ENCODE measurements at regions not wholly inside any gene's neighbourhood (a gene's known extent, or its start where the extent isn't known, plus 50 kb on each side); places are given as distances from the start of the nearest gene placed in this dataset.

DNA sequence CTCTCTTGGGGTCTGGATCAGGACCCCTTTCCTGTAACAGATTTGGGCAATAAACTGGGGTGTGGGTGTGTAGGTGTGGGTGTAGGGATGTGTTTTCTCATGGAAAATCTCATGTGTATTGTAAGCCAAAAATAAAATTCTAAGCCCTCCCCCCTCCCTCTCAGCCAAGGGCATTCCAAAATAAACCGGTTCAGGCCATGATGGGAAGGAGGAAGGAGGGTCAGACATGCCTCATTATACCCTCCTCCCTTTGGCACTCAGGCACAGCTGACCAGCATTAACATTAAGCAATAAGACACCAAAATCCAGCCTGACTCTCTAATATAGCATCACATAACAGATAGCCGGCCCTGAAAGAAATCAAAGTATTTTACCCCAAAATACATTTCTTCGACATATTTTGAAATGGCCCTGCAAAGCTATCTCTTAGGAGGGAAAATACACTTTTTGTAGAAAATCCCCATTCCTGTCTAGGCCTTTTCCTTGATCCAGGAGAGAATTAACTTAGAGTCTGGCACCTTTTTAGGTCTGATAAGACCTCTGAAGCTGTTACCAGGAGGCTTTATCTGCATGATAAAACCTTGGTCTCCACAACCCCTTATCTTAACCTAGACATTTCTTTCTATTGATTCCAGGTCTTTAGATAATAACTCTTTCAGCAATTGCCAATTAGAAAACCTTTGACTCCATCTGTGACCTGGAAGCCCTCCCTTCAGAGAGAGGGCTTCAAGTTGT lies 128.7 kb upstream of the COL5A2 start:
- WGBS = 87% methylated on average over 3 of the region's 3 CpGs
- H3K27ac ChIP-seq (ENCODE audit: low read depth in 1 of 2, low read length in 2 of 2) = no peak overlapping the region
- H3K36me3 ChIP-seq (ENCODE audit: control insufficient read depth in 4 of 4, insufficient read depth in 3 of 4, low read depth in 1 of 4, low read length in 3 of 4) = no peaks in the 10 kb centered on the region
- TF ChIP-seq FOXA2 (IDR thresholded peaks at IDR 0.05) = no peak
- TF ChIP-seq, protein P1, sequence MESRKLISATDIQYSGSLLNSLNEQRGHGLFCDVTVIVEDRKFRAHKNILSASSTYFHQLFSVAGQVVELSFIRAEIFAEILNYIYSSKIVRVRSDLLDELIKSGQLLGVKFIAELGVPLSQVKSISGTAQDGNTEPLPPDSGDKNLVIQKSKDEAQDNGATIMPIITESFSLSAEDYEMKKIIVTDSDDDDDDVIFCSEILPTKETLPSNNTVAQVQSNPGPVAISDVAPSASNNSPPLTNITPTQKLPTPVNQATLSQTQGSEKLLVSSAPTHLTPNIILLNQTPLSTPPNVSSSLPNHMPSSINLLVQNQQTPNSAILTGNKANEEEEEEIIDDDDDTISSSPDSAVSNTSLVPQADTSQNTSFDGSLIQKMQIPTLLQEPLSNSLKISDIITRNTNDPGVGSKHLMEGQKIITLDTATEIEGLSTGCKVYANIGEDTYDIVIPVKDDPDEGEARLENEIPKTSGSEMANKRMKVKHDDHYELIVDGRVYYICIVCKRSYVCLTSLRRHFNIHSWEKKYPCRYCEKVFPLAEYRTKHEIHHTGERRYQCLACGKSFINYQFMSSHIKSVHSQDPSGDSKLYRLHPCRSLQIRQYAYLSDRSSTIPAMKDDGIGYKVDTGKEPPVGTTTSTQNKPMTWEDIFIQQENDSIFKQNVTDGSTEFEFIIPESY (IDR thresholded peaks at IDR 0.05) = no peak
- no peak for TF ChIP-seq GABPA (IDR thresholded peaks at IDR 0.05 in 1 of 2, conservative IDR thresholded peaks at IDR 0.05 in 1 of 2)
- TF ChIP-seq YY1 (IDR thresholded peaks at IDR 0.05) = no peak
- no peak for TF ChIP-seq NR2F2 (IDR thresholded peaks at IDR 0.05)
- no peak for TF ChIP-seq HNF4G (IDR thresholded peaks at IDR 0.05)
- no peak for TF ChIP-seq SP1 (IDR thresholded peaks at IDR 0.05)
- TF ChIP-seq, protein P2, sequence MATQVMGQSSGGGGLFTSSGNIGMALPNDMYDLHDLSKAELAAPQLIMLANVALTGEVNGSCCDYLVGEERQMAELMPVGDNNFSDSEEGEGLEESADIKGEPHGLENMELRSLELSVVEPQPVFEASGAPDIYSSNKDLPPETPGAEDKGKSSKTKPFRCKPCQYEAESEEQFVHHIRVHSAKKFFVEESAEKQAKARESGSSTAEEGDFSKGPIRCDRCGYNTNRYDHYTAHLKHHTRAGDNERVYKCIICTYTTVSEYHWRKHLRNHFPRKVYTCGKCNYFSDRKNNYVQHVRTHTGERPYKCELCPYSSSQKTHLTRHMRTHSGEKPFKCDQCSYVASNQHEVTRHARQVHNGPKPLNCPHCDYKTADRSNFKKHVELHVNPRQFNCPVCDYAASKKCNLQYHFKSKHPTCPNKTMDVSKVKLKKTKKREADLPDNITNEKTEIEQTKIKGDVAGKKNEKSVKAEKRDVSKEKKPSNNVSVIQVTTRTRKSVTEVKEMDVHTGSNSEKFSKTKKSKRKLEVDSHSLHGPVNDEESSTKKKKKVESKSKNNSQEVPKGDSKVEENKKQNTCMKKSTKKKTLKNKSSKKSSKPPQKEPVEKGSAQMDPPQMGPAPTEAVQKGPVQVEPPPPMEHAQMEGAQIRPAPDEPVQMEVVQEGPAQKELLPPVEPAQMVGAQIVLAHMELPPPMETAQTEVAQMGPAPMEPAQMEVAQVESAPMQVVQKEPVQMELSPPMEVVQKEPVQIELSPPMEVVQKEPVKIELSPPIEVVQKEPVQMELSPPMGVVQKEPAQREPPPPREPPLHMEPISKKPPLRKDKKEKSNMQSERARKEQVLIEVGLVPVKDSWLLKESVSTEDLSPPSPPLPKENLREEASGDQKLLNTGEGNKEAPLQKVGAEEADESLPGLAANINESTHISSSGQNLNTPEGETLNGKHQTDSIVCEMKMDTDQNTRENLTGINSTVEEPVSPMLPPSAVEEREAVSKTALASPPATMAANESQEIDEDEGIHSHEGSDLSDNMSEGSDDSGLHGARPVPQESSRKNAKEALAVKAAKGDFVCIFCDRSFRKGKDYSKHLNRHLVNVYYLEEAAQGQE (IDR thresholded peaks at IDR 0.05) = no peak
- TF ChIP-seq RXRA (IDR thresholded peaks at IDR 0.05) = no peak
- TF ChIP-seq RAD21 (IDR thresholded peaks at IDR 0.05) = no peak
- TF ChIP-seq TAF1 (conservative IDR thresholded peaks at IDR 0.05) = no peak
- no peak for TF ChIP-seq MAX (IDR thresholded peaks at IDR 0.05)
- TF ChIP-seq HNF4A (conservative IDR thresholded peaks at IDR 0.05) = no peak
- TF ChIP-seq ATF3 (IDR thresholded peaks at IDR 0.05) = no peak
- no peak for TF ChIP-seq FOXA1 (IDR thresholded peaks at IDR 0.05)
- TF ChIP-seq EGR1 (IDR thresholded peaks at IDR 0.05; ENCODE audit: low read depth in 2 of 2) = no peak
- no peaks in the 10 kb centered on the region for H3K27me3 ChIP-seq (ENCODE audit: control insufficient read depth in 4 of 4, insufficient read depth in 4 of 4, low read length in 3 of 4)
- H3K9me3 ChIP-seq (ENCODE audit: control insufficient read depth in 4 of 4, low read length in 3 of 4) = no peaks in the 10 kb centered on the region
- no peak for DNase-seq (ENCODE audit: low spot score)
- H3K4me3 ChIP-seq (ENCODE audit: low read depth in 1 of 3, low read length in 3 of 3) = no peak overlapping the region
- H3K4me1 ChIP-seq (ENCODE audit: control insufficient read depth in 4 of 4, insufficient read depth in 4 of 4, low read length in 3 of 4) = peaks cover 0 to 6% (median 0%) of the 10 kb centered on the region in 4 donors
- no peak overlapping the region for H3K9ac ChIP-seq (ENCODE audit: low read depth in 1 of 2, low read length in 2 of 2)

- H3K4me3 ChIP-seq (ENCODE audit: low read depth in 1 of 3, low read length in 3 of 3) = no peak overlapping the region
- no peaks in the 10 kb centered on the region for H3K36me3 ChIP-seq (ENCODE audit: control insufficient read depth in 4 of 4, insufficient read depth in 3 of 4, low read depth in 1 of 4, low read length in 3 of 4)
- H3K27ac ChIP-seq (ENCODE audit: low read depth in 1 of 2, low read length in 2 of 2) = no peak overlapping the region
- H3K9ac ChIP-seq (ENCODE audit: low read depth in 1 of 2, low read length in 2 of 2) = no peak overlapping the region
- peaks cover 0 to 6% (median 0%) of the 10 kb centered on the region in 4 donors for H3K4me1 ChIP-seq (ENCODE audit: control insufficient read depth in 4 of 4, insufficient read depth in 4 of 4, low read length in 3 of 4)
- H3K9me3 ChIP-seq (ENCODE audit: control insufficient read depth in 4 of 4, low read length in 3 of 4) = no peaks in the 10 kb centered on the region
- DNase-seq (ENCODE audit: low spot score) = no peak
- TF ChIP-seq FOXA2 (IDR thresholded peaks at IDR 0.05) (no peak), RAD21 (IDR thresholded peaks at IDR 0.05) (no peak), ATF3 (IDR thresholded peaks at IDR 0.05) (no peak), TAF1 (conservative IDR thresholded peaks at IDR 0.05) (no peak)
- H3K27me3 ChIP-seq (ENCODE audit: control insufficient read depth in 4 of 4, insufficient read depth in 4 of 4, low read length in 3 of 4) = no peaks in the 10 kb centered on the region
- 92% methylated on average over 4 of the region's 4 CpGs for WGBS
Observed at GRCh38 chr2:189309331-189309730, 129.8 kb upstream of the COL5A2 start.

Measured in liver (tissue), 7 donors.